ENCODE measurements at regions not wholly inside any gene's neighbourhood (a gene's known extent, or its start where the extent isn't known, plus 50 kb on each side); places are given as distances from the start of the nearest gene placed in this dataset.

DNA sequence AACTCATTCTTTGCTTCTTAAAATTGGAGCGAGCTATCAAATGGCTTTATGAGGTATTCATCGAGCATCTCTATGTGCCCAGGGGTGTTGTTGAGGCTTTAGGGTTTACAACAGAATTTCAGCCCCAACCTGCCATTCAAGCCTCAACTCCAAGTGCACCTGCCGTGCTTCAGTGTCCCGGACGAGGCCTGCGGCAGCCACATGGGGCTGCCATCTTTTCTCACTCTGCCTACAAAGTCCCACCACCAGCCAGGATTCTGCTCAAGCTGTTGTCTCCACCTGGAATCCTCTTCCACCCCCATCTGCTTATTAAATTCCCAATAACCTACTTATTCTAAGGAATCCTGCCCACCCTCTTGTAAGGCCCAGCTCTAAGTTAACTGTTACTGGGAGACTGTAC, 242.4 kb downstream of the OPA1 start:
- WGBS = 92% methylated on average over 6 of the region's 6 CpGs
- Histone ChIP-seq H3K4me1 (replicated peaks) (no peaks in the 10 kb centered on the region), H3K4me3 (no peak overlapping the region), H3K9me3 (no peaks in the 10 kb centered on the region), H3K27me3 (replicated peaks; ENCODE audit: insufficient read depth) (no peaks in the 10 kb centered on the region), H3K36me3 (no peaks in the 10 kb centered on the region), H3K27ac (no peak overlapping the region)
- intact Hi-C loops (cut with DNase I) = no loop called here
- no peak for TF ChIP-seq CTCF (IDR thresholded peaks at IDR 0.05)
- TF ChIP-seq POLR2A (IDR thresholded peaks at IDR 0.05) = no peak
- no peak for TF ChIP-seq POLR2AphosphoS5 (IDR thresholded peaks at IDR 0.05)
- no peak for DNase-seq (ENCODE audit: low spot score)

- Histone ChIP-seq H3K9me3 (no peaks in the 10 kb centered on the region), H3K27ac (no peak overlapping the region), H3K27me3 (replicated peaks; ENCODE audit: insufficient read depth) (no peaks in the 10 kb centered on the region), H3K4me3 (no peak overlapping the region), H3K4me1 (replicated peaks) (no peaks in the 10 kb centered on the region), H3K36me3 (no peaks in the 10 kb centered on the region)
- intact Hi-C loops (cut with DNase I) = no loop called here
- DNase-seq (ENCODE audit: low spot score) = no peak
- 42% methylated on average over 2 of the region's 2 CpGs for WGBS
- no peak for TF ChIP-seq CTCF (IDR thresholded peaks at IDR 0.05)
- no peak for TF ChIP-seq POLR2A (IDR thresholded peaks at IDR 0.05)
- TF ChIP-seq POLR2AphosphoS5 (IDR thresholded peaks at IDR 0.05) = no peak
Observed at GRCh38 chr3:193836511-193836910, 243.5 kb downstream of the OPA1 start.

DNA sequence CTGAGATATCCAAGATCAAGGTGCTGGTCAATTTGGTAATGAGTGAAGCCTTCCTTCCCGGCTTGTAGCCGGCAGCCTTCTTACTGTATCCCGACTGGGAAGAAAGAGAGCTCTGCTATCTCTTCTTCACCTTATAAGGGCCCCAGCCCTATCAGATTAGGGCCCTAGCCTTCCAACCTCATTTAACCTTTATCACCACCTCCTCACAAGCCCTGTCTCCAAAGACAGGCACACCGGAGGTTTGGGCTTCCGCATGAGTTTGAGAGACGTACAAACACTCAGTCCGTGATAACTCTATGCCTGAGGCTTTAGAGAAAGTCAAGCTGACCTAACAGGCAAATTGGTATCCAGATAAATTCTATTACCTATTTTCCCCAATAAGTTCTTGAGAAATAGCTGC, 243.9 kb downstream of the OPA1 start:
- H3K4me1 ChIP-seq (replicated peaks) = no peaks in the 10 kb centered on the region
- WGBS = 91% methylated on average over 7 of the region's 7 CpGs
- H3K27ac ChIP-seq = no peak overlapping the region

DNA sequence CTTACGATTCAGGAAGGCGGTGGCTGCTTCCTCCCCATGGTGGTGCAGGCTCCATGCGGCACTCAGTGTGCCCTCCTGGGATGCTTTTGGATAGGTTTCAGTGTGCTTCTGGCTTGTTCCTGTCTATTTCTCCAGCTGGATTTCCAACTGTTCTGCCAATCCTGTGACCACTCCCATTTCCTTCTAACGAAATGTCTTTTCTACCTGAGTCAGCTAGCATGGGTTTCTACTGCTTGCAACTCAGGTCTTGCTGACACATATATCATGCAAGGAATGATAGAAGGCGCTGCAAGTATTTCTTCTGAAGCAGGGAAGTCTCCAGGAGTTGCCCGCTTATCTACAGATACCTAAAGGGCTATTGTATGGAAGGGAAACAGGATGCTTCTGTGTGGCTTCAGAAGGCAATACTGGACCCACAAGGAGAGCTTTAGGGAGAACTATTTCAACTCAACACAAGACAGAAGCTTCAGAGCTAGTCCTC, 244.4 kb downstream of the OPA1 start:
- intact Hi-C loops (cut with DNase I) = no loop called here
- no peak for TF ChIP-seq CTCF (IDR thresholded peaks at IDR 0.05)
- TF ChIP-seq POLR2AphosphoS5 (IDR thresholded peaks at IDR 0.05) = no peak
- no peak for TF ChIP-seq POLR2A (IDR thresholded peaks at IDR 0.05)
- H3K27ac ChIP-seq = no peak overlapping the region

More for the DNA sequence above, 243.9 kb downstream of the OPA1 start:
- Histone ChIP-seq H3K27me3 (replicated peaks; ENCODE audit: insufficient read depth) (no peaks in the 10 kb centered on the region), H3K9me3 (no peaks in the 10 kb centered on the region), H3K4me3 (no peak overlapping the region), H3K36me3 (no peaks in the 10 kb centered on the region)
- no peak for DNase-seq (ENCODE audit: low spot score)
- TF ChIP-seq POLR2A (IDR thresholded peaks at IDR 0.05) (no peak), POLR2AphosphoS5 (IDR thresholded peaks at IDR 0.05) (no peak), CTCF (IDR thresholded peaks at IDR 0.05) (no peak)
- intact Hi-C loops (cut with DNase I) = no loop called here

DNA sequence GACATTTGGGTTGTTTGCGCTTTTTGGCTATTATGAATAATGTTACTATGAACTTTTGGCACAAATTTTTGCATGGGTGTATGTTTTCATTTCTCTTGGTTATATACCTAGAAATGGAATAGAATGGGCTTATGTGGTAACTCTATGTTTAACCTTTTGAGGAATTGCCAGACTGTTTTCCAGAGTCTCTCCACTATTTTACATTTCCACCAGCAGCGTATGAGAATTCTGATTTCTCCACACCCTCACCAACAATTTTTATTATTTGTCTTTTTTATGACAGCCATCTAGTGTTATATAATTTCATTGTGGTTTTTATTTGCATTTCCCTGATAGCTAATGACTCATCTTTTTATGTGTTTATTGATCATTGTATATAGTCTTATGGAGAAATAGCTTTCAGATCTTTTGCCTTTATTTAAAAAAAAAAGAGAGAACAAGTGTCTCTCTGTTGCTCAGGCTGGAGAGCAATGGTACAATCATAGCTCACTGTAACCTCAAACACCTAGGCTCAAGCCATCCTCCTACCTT, 247.2 kb downstream of the OPA1 start:
- Histone ChIP-seq H3K4me3 (no peak overlapping the region), H3K27ac (no peak overlapping the region), H3K27me3 (replicated peaks; ENCODE audit: insufficient read depth) (no peaks in the 10 kb centered on the region), H3K9me3 (no peaks in the 10 kb centered on the region), H3K36me3 (no peaks in the 10 kb centered on the region), H3K4me1 (replicated peaks) (no peaks in the 10 kb centered on the region)
- DNase-seq (ENCODE audit: low spot score) = no peak
- intact Hi-C loops (cut with DNase I) = no loop called here
- no peak for TF ChIP-seq POLR2A (IDR thresholded peaks at IDR 0.05)
- TF ChIP-seq CTCF (IDR thresholded peaks at IDR 0.05) = no peak
- TF ChIP-seq POLR2AphosphoS5 (IDR thresholded peaks at IDR 0.05) = no peak
- WGBS = 85% methylated on average over 2 of the region's 2 CpGs

More for the DNA sequence above, 244.4 kb downstream of the OPA1 start:
- no peak for DNase-seq (ENCODE audit: low spot score)
- Histone ChIP-seq H3K36me3 (no peaks in the 10 kb centered on the region), H3K4me1 (replicated peaks) (no peaks in the 10 kb centered on the region), H3K9me3 (no peaks in the 10 kb centered on the region), H3K4me3 (no peak overlapping the region), H3K27me3 (replicated peaks; ENCODE audit: insufficient read depth) (no peaks in the 10 kb centered on the region)
- WGBS = 82% methylated on average over 6 of the region's 6 CpGs

Measured in prostate gland (tissue), 2 donors.